ENCODE measurements at regions not wholly inside any gene's neighbourhood (a gene's known extent, or its start where the extent isn't known, plus 50 kb on each side); places are given as distances from the start of the nearest gene placed in this dataset.

DNA sequence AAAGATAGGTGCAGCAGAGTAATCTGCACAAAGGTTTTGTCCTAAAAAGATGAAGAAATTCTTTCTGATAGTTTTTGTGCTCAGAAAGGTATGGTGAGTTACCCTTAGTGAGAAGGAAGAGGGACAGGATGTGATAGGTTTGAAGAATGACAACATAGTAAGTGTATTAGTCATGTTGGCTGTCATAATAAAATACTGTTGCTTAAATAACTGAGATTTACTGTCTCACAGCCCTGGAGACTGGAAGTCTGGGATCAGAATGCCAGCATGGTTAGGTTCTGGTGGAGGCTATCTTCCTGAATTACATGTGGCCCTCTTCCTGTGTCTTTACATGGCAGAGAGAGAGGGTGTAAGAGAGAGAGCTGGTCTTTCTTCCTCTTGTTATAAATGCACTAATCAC lies 965.2 kb downstream of the TTLL7 start:
- no peaks in the 10 kb centered on the region for H3K79me2 ChIP-seq
- H3K36me3 ChIP-seq (ENCODE audit: control insufficient read depth, insufficient read depth, low read length): no peaks in the 10 kb centered on the region
- H3K27ac ChIP-seq: no peak overlapping the region
- H2AFZ ChIP-seq: no peak overlapping the region
- H3K9ac ChIP-seq: no peak overlapping the region
- no peaks in the 10 kb centered on the region for H3K9me3 ChIP-seq (ENCODE audit: control insufficient read depth, low read length)
- no peak overlapping the region for H3K4me3 ChIP-seq (ENCODE audit: low read depth, low read length)
- H3K4me2 ChIP-seq (ENCODE audit: low read length): no peak overlapping the region
- TF ChIP-seq, protein P1, sequence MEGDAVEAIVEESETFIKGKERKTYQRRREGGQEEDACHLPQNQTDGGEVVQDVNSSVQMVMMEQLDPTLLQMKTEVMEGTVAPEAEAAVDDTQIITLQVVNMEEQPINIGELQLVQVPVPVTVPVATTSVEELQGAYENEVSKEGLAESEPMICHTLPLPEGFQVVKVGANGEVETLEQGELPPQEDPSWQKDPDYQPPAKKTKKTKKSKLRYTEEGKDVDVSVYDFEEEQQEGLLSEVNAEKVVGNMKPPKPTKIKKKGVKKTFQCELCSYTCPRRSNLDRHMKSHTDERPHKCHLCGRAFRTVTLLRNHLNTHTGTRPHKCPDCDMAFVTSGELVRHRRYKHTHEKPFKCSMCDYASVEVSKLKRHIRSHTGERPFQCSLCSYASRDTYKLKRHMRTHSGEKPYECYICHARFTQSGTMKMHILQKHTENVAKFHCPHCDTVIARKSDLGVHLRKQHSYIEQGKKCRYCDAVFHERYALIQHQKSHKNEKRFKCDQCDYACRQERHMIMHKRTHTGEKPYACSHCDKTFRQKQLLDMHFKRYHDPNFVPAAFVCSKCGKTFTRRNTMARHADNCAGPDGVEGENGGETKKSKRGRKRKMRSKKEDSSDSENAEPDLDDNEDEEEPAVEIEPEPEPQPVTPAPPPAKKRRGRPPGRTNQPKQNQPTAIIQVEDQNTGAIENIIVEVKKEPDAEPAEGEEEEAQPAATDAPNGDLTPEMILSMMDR (IDR thresholded peaks at IDR 0.05): no peak
- H3K4me1 ChIP-seq: no peaks in the 10 kb centered on the region
- no peaks in the 10 kb centered on the region for H3K27me3 ChIP-seq (ENCODE audit: control insufficient read depth, insufficient read depth, low read length)

DNA sequence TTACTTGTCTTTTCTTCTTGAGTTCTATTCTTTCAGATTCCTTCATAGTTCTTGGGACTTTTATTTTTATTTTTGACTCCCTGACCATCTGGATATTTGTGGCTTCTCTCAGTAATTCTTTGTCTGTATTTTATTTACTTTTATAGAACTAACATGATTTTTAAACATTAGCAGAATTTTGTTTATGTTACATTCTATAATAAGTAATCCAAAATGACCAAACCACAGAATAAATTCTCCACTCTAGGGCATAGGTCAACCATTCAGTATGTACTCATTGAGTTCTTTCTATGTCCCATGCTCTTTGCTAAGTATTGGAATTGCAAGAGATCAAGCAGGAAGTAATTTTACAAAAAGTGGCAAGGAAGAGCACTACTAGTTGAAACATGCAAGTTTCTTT lies 969.0 kb downstream of the TTLL7 start:
- H3K79me2 ChIP-seq: no peaks in the 10 kb centered on the region
- no peaks in the 10 kb centered on the region for H3K4me1 ChIP-seq
- TF ChIP-seq, protein P1 (IDR thresholded peaks at IDR 0.05): no peak
- H3K36me3 ChIP-seq (ENCODE audit: control insufficient read depth, insufficient read depth, low read length): no peaks in the 10 kb centered on the region
- no peak overlapping the region for H3K9ac ChIP-seq
- no peak overlapping the region for H2AFZ ChIP-seq
- H3K4me2 ChIP-seq (ENCODE audit: low read length): no peak overlapping the region
- no peaks in the 10 kb centered on the region for H3K27me3 ChIP-seq (ENCODE audit: control insufficient read depth, insufficient read depth, low read length)
- no peak overlapping the region for H3K4me3 ChIP-seq (ENCODE audit: low read depth, low read length)
- H3K9me3 ChIP-seq (ENCODE audit: control insufficient read depth, low read length): no peaks in the 10 kb centered on the region
- H3K27ac ChIP-seq: no peak overlapping the region

DNA sequence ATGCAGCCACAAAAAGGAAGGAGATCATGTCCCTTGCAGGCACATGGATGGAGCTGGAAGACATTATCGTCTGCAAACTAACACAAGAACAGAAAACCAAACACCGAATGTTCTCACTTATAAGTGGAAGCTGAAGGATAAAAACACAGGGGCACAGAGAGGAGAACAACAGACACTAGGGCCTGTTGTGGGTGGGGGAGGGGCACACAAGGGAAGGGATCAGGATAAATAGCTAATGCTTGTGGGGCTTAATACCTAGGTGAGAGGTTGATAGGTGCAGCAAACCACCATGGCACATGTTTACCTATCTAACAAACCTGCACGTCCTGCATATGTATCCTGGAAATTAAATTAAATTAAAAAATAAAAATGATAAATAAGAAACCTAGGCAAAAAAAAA lies 969.9 kb downstream of the TTLL7 start:
- Histone ChIP-seq H3K79me2 (no peaks in the 10 kb centered on the region), H3K27ac (no peak overlapping the region), H3K4me1 (no peaks in the 10 kb centered on the region), H3K36me3 (ENCODE audit: control insufficient read depth, insufficient read depth, low read length) (no peaks in the 10 kb centered on the region), H2AFZ (no peak overlapping the region), H3K27me3 (ENCODE audit: control insufficient read depth, insufficient read depth, low read length) (no peaks in the 10 kb centered on the region), H3K4me3 (ENCODE audit: low read depth, low read length) (no peak overlapping the region), H3K9ac (no peak overlapping the region), H3K9me3 (ENCODE audit: control insufficient read depth, low read length) (no peaks in the 10 kb centered on the region), H3K4me2 (ENCODE audit: low read length) (no peak overlapping the region)
- TF ChIP-seq, protein P1 (IDR thresholded peaks at IDR 0.05): no peak

- no peaks in the 10 kb centered on the region for H3K36me3 ChIP-seq (ENCODE audit: control insufficient read depth, insufficient read depth, low read length)
- no peaks in the 10 kb centered on the region for H3K27me3 ChIP-seq (ENCODE audit: control insufficient read depth, insufficient read depth, low read length)
- H3K9ac ChIP-seq: no peak overlapping the region
- H3K27ac ChIP-seq: no peak overlapping the region
- no peak overlapping the region for H2AFZ ChIP-seq
- H3K79me2 ChIP-seq: no peaks in the 10 kb centered on the region
- no peaks in the 10 kb centered on the region for H3K9me3 ChIP-seq (ENCODE audit: control insufficient read depth, low read length)
- no peak overlapping the region for H3K4me3 ChIP-seq (ENCODE audit: low read depth, low read length)
- TF ChIP-seq, protein P1 (IDR thresholded peaks at IDR 0.05): no peak
- H3K4me1 ChIP-seq: no peaks in the 10 kb centered on the region
- no peak overlapping the region for H3K4me2 ChIP-seq (ENCODE audit: low read length)
Observed at GRCh38 chr1:83028467-83028866, 970.5 kb downstream of the TTLL7 start.

- no peaks in the 10 kb centered on the region for H3K27me3 ChIP-seq (ENCODE audit: control insufficient read depth, insufficient read depth, low read length)
- H3K4me1 ChIP-seq: no peaks in the 10 kb centered on the region
- TF ChIP-seq, protein P1 (IDR thresholded peaks at IDR 0.05): no peak
- no peaks in the 10 kb centered on the region for H3K36me3 ChIP-seq (ENCODE audit: control insufficient read depth, insufficient read depth, low read length)
- H3K79me2 ChIP-seq: no peaks in the 10 kb centered on the region
- no peaks in the 10 kb centered on the region for H3K9me3 ChIP-seq (ENCODE audit: control insufficient read depth, low read length)
- no peak overlapping the region for H3K27ac ChIP-seq
- no peak overlapping the region for H3K4me3 ChIP-seq (ENCODE audit: low read depth, low read length)
- H3K9ac ChIP-seq: no peak overlapping the region
- H3K4me2 ChIP-seq (ENCODE audit: low read length): no peak overlapping the region
- H2AFZ ChIP-seq: no peak overlapping the region
Observed at GRCh38 chr1:83027511-83027910, 971.4 kb downstream of the TTLL7 start.

All from parathyroid adenoma (tissue), 2 donors.